Loucy (cell line): ENCODE measurements at regions not wholly inside any gene's neighbourhood (a gene's known extent, or its start where the extent isn't known, plus 50 kb on each side); places are given as distances from the start of the nearest gene placed in this dataset.

Experiments used
- H2AFZ ChIP-seq: fragments of 200-600 bp; sonication (generic); 2 replicates; pipeline ENCODE4 v1.6.0; 2016; ENCODE audit warnings: antibody characterized with exemption, mild to moderate bottlenecking, low read length, moderate library complexity
- H3F3A ChIP-seq: fragments of 200-600 bp; 2 replicates; pipeline ENCODE4 v1.6.0; 2016; ENCODE audit warnings: antibody characterized with exemption, low read depth, mild to moderate bottlenecking
- H3K27me3 ChIP-seq: fragments of 200-600 bp; sonication (generic); 2 replicates; pipeline ENCODE4 v1.6.1; 2014; ENCODE audit warnings: low read length, mild to moderate bottlenecking; ENCODE audit not compliant: insufficient read depth, poor library complexity, severe bottlenecking
- H3K36me3 ChIP-seq: fragments of 200-600 bp; sonication (generic); 2 replicates; pipeline ENCODE4 v1.6.1; 2016; ENCODE audit warnings: low read length; ENCODE audit not compliant: insufficient read depth
- H3K4me1 ChIP-seq: fragments of 200-600 bp; sonication (generic); 2 replicates; pipeline ENCODE4 v1.5.1; 2014; ENCODE audit warnings: low read length, mild to moderate bottlenecking; ENCODE audit not compliant: insufficient read depth, poor library complexity, severe bottlenecking
- H3K4me2 ChIP-seq: fragments of 200-600 bp; sonication (generic); 2 replicates; pipeline ENCODE4 v1.6.0; 2014; ENCODE audit warnings: antibody characterized with exemption, low read length, low read depth, mild to moderate bottlenecking; ENCODE audit not compliant: poor library complexity, severe bottlenecking
- H3K4me3 ChIP-seq: fragments of 200-600 bp; sonication (generic); 2 replicates; pipeline ENCODE4 v1.5.1; 2014; ENCODE audit warnings: low read length, mild to moderate bottlenecking, mixed read lengths; ENCODE audit not compliant: poor library complexity, severe bottlenecking
- H3K79me2 ChIP-seq: fragments of 200-600 bp; sonication (generic); 2 replicates; pipeline ENCODE4 v1.6.1; 2014; ENCODE audit warnings: low read length; ENCODE audit not compliant: insufficient read depth
- H3K9ac ChIP-seq: fragments of 200-600 bp; sonication (generic); 2 replicates; pipeline ENCODE4 v1.6.0; 2014; ENCODE audit warnings: mild to moderate bottlenecking, low read depth, low read length, moderate library complexity; ENCODE audit not compliant: poor library complexity, severe bottlenecking
- H3K9me2 ChIP-seq: fragments of 200-600 bp; sonication (generic); replicated peaks from 2 replicates; pipeline ENCODE4 v1.6.1; 2016; ENCODE audit warnings: low read depth, low read length, mixed read lengths
- H3K9me3 ChIP-seq: fragments of 200-600 bp; sonication (generic); 2 replicates; pipeline ENCODE4 v1.6.1; 2014; ENCODE audit warnings: mild to moderate bottlenecking, antibody characterized with exemption, low read length, low read depth; ENCODE audit not compliant: insufficient read depth
- H4K20me1 ChIP-seq: fragments of 200-600 bp; sonication (generic); 2 replicates; pipeline ENCODE4 v1.6.0; 2014; ENCODE audit warnings: antibody characterized with exemption, low read length, mild to moderate bottlenecking; ENCODE audit not compliant: insufficient read depth, poor library complexity, severe bottlenecking
- EZH2phosphoT487 ChIP-seq: fragments of 200-600 bp; IDR thresholded peaks from 2 replicates; pipeline ENCODE4 v1.6.1; 2018; ENCODE audit warnings: antibody characterized with exemption, mild to moderate bottlenecking, moderate library complexity, borderline replicate concordance
- TF ChIP-seq, protein P1 (sequence below): fragments of 200-600 bp; sonication (generic); conservative IDR thresholded peaks from 2 replicates; pipeline ENCODE4 v1.5.1; 2014; ENCODE audit warnings: mild to moderate bottlenecking, antibody characterized with exemption, low read length

DNA sequence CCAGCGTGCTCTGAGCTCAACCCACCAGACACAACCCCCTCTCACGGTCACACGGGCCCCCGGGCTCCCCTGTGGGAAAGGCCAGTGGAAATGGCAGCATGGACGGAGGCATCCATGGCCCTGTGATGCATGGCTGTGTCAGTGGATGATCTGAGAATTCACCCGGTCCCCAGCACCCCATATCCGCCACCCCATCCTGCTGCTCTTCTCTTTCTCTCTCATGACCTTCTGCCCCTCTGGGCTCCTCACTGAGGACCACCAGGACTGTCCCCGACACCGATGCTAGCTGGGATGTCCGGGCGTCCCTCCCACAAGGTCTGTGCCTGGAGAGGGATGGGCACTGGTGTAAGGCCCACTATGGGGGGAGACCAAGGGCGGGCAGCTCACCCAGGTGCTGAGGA is 282.2 kb downstream of the ADGRD1 start:
- H3K4me1 ChIP-seq, result peaks cover 21% of the 10 kb centered on the region
- H3K9me2 ChIP-seq, result no peaks in the 10 kb centered on the region
- no peak overlapping the region for H3K9ac ChIP-seq
- no peaks in the 10 kb centered on the region for H4K20me1 ChIP-seq
- no peak overlapping the region for H2AFZ ChIP-seq
- peaks cover 12% of the 10 kb centered on the region for H3K27me3 ChIP-seq
- H3K36me3 ChIP-seq, result no peaks in the 10 kb centered on the region; the same call in 1 of the 2 replicates
- H3K4me2 ChIP-seq, result no peak overlapping the region
- no peak overlapping the region for H3K4me3 ChIP-seq
- H3F3A ChIP-seq, result no peaks in the 10 kb centered on the region
- H3K9me3 ChIP-seq, result no peaks in the 10 kb centered on the region
- no peak for TF ChIP-seq EZH2phosphoT487
- TF ChIP-seq, protein P1, sequence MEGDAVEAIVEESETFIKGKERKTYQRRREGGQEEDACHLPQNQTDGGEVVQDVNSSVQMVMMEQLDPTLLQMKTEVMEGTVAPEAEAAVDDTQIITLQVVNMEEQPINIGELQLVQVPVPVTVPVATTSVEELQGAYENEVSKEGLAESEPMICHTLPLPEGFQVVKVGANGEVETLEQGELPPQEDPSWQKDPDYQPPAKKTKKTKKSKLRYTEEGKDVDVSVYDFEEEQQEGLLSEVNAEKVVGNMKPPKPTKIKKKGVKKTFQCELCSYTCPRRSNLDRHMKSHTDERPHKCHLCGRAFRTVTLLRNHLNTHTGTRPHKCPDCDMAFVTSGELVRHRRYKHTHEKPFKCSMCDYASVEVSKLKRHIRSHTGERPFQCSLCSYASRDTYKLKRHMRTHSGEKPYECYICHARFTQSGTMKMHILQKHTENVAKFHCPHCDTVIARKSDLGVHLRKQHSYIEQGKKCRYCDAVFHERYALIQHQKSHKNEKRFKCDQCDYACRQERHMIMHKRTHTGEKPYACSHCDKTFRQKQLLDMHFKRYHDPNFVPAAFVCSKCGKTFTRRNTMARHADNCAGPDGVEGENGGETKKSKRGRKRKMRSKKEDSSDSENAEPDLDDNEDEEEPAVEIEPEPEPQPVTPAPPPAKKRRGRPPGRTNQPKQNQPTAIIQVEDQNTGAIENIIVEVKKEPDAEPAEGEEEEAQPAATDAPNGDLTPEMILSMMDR, result no peak
- H3K79me2 ChIP-seq, result no peaks in the 10 kb centered on the region

DNA sequence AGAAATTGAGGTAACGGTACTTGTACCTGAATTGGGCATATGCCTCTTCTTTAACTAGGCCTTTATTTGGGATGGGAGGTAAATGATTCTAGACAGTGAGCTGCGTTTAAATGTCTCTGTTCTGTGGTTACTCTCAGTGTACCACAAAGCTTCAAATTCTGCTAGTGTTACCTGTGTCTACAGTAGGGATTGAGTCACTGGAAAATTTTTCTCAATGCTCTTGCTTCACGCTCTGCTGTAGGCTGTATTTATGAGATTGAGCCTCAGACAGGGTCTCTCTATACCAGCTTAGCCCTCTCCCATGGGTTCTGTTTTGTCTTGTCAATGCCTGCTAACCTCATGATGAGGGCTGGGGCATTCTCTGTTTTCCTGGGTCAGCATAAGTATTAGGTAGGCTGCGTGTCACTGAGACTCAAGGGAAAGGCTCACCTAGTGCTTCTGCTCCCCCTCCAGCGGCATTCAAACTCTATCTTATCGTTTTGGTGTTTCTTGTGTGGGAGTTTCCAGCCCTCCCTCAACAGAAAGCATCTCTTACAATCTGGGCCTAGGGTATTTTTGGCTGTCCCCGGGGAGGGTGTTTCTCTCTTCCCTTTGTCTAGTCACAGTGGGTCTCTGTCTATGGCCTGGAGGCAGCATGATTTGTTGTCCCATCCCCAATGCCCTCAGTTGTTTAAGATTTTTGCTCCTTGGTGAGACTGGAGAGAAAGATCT is 285.8 kb downstream of the ADGRD1 start:
- Histone ChIP-seq H3K27me3 (peaks cover 30% of the 10 kb centered on the region), H3K9me2 (no peaks in the 10 kb centered on the region), H4K20me1 (no peaks in the 10 kb centered on the region), H3F3A (no peaks in the 10 kb centered on the region), H3K4me3 (no peak overlapping the region), H2AFZ (no peak overlapping the region), H3K36me3 (no peaks in the 10 kb centered on the region), H3K4me1 (peaks cover 3% of the 10 kb centered on the region), H3K4me2 (no peak overlapping the region), H3K9me3 (no peaks in the 10 kb centered on the region), H3K9ac (no peak overlapping the region), H3K79me2 (no peaks in the 10 kb centered on the region)
- TF ChIP-seq, protein P1, result no peak
- TF ChIP-seq EZH2phosphoT487, result no peak

DNA sequence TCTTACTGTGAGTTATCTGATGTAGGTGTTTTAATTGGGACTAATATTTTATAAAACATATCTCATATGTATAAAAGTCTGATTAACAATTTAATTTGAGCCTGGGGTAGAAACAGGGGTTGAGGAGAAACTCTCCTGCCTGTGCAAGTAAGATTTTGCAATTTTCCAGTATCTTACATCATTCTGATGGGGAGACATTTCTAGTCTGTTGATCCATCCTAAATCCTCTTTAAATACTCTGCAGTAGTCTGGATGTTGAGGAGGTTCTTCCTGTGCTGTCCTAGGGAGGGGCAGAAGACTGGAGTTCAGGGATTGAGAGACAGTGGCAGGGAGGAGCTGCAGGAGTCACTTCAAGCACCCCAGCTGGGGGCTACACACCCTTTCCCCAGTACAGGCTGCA is 287.8 kb downstream of the ADGRD1 start:
- H3K27me3 ChIP-seq, result peaks cover 30% of the 10 kb centered on the region
- no peaks in the 10 kb centered on the region for H3K9me3 ChIP-seq
- H4K20me1 ChIP-seq, result no peaks in the 10 kb centered on the region
- no peak overlapping the region for H3K4me3 ChIP-seq
- H3K4me2 ChIP-seq, result no peak overlapping the region
- no peaks in the 10 kb centered on the region for H3K79me2 ChIP-seq
- H3K9me2 ChIP-seq, result no peaks in the 10 kb centered on the region
- H3F3A ChIP-seq, result no peaks in the 10 kb centered on the region
- H3K9ac ChIP-seq, result no peak overlapping the region
- H3K36me3 ChIP-seq, result no peaks in the 10 kb centered on the region
- no peak overlapping the region for H2AFZ ChIP-seq
- H3K4me1 ChIP-seq, result peaks cover 3% of the 10 kb centered on the region
- no peak for TF ChIP-seq EZH2phosphoT487
- TF ChIP-seq, protein P1, result no peak
